MM.1S (cell line): ENCODE measurements at regions not wholly inside any gene's neighbourhood (a gene's known extent, or its start where the extent isn't known, plus 50 kb on each side); places are given as distances from the start of the nearest gene placed in this dataset.

Source experiments
- DNase-seq: peaks from one replicate; pipeline ENCODE4 v3.0.0-alpha.2; 2015
- H2AFZ ChIP-seq: fragments of 300-600 bp; sonication (generic); 2 replicates; pipeline ENCODE4 v1.6.0; 2016; ENCODE audit warnings: antibody characterized with exemption, low read length
- H3F3A ChIP-seq: fragments of 300-600 bp; sonication (generic); 2 replicates; pipeline ENCODE4 v1.6.1; 2016; ENCODE audit warnings: mild to moderate bottlenecking, antibody characterized with exemption, low read length, moderate library complexity, mixed read lengths; ENCODE audit not compliant: insufficient read depth
- H3K27ac ChIP-seq: fragments of 300-600 bp; sonication (generic); 2 replicates; pipeline ENCODE4 v1.5.1; 2016; ENCODE audit warnings: mild to moderate bottlenecking, low read length
- H3K27me3 ChIP-seq: fragments of 300-600 bp; sonication (generic); replicated peaks from 2 replicates; pipeline ENCODE4 v1.6.0; 2016; ENCODE audit warnings: low read length; ENCODE audit not compliant: insufficient read depth
- H3K36me3 ChIP-seq: fragments of 300-600 bp; sonication (generic); replicated peaks from 2 replicates; pipeline ENCODE4 v1.6.1; 2016; ENCODE audit warnings: mild to moderate bottlenecking, low read length, mixed read lengths; ENCODE audit not compliant: insufficient read depth
- H3K4me1 ChIP-seq: fragments of 300-600 bp; sonication (generic); 2 replicates; pipeline ENCODE4 v1.6.1; 2016; ENCODE audit warnings: low read length, mixed read lengths
- H3K4me2 ChIP-seq: fragments of 300-600 bp; sonication (generic); 2 replicates; pipeline ENCODE4 v1.6.0; 2016; ENCODE audit warnings: low read depth, low read length
- H3K4me3 ChIP-seq: fragments of 300-600 bp; sonication (generic); 2 replicates; pipeline ENCODE4 v1.5.1; 2016; ENCODE audit warnings: low read length, mixed read lengths
- H3K79me2 ChIP-seq: fragments of 300-600 bp; sonication (generic); 2 replicates; pipeline ENCODE4 v1.6.1; 2016; ENCODE audit warnings: mixed run types, low read length, mixed read lengths
- H3K9ac ChIP-seq: fragments of 300-600 bp; sonication (generic); 2 replicates; pipeline ENCODE4 v1.6.1; 2016; ENCODE audit warnings: low read length, mixed read lengths
- H3K9me2 ChIP-seq: fragments of 300-600 bp; sonication (generic); replicated peaks from 2 replicates; pipeline ENCODE4 v1.6.1; 2016; ENCODE audit warnings: mild to moderate bottlenecking, low read length, mixed read lengths; ENCODE audit not compliant: insufficient read depth
- H3K9me3 ChIP-seq: fragments of 300-600 bp; sonication (generic); replicated peaks from 2 replicates; pipeline ENCODE4 v1.6.1; 2016; ENCODE audit warnings: mild to moderate bottlenecking, low read length, mixed read lengths; ENCODE audit not compliant: insufficient read depth
- H4K20me1 ChIP-seq: fragments of 300-600 bp; sonication (generic); 2 replicates; pipeline ENCODE4 v1.6.1; 2016; ENCODE audit warnings: mild to moderate bottlenecking, low read length, moderate library complexity, mixed read lengths; ENCODE audit not compliant: insufficient read depth
- CTCF ChIP-seq: fragments of 300-600 bp; sonication (generic); IDR thresholded peaks from 2 replicates; pipeline ENCODE4 v1.5.1; 2016; ENCODE audit warnings: antibody characterized with exemption, low read length, mixed read lengths
- EZH2 ChIP-seq: fragments of 300-600 bp; sonication (generic); optimal IDR thresholded peaks from 2 replicates; pipeline ENCODE3; 2017; ENCODE audit warnings: low read depth, mild to moderate bottlenecking, antibody characterized with exemption, low read length, mixed read lengths
- EZH2phosphoT487 ChIP-seq: fragments of 300-600 bp; sonication (generic); IDR thresholded peaks from 2 replicates; pipeline ENCODE4 v1.6.1; 2018; ENCODE audit warnings: antibody characterized with exemption, low read length

GRCh38 chr18:78587626-78588600, 391.7 kb upstream of the SALL3 start:
- DNase-seq = no peak
- Histone ChIP-seq H3K4me1 (no peaks in the 10 kb centered on the region), H3K4me2 (no peak overlapping the region), H3K27me3 (no peaks in the 10 kb centered on the region), H3K9me2 (no peaks in the 10 kb centered on the region), H3K36me3 (no peaks in the 10 kb centered on the region), H4K20me1 (no peaks in the 10 kb centered on the region), H3K79me2 (no peaks in the 10 kb centered on the region), H3F3A (no peaks in the 10 kb centered on the region), H3K27ac (no peak overlapping the region), H3K9me3 (no peaks in the 10 kb centered on the region), H3K4me3 (no peak overlapping the region), H3K9ac (no peak overlapping the region), H2AFZ (no peak overlapping the region)
- TF ChIP-seq EZH2phosphoT487 (no peak), EZH2 (no peak), CTCF (no peak)

GRCh38 chr18:78589916-78590437, 389.6 kb upstream of the SALL3 start:
- Histone ChIP-seq H3K36me3 (no peaks in the 10 kb centered on the region), H3F3A (no peaks in the 10 kb centered on the region), H3K9me3 (no peaks in the 10 kb centered on the region), H3K9me2 (no peaks in the 10 kb centered on the region), H2AFZ (no peak overlapping the region), H4K20me1 (no peaks in the 10 kb centered on the region), H3K27me3 (no peaks in the 10 kb centered on the region), H3K4me1 (no peaks in the 10 kb centered on the region), H3K27ac (no peak overlapping the region), H3K79me2 (no peaks in the 10 kb centered on the region), H3K4me2 (no peak overlapping the region), H3K4me3 (no peak overlapping the region), H3K9ac (no peak overlapping the region)
- TF ChIP-seq EZH2 = no peak
- TF ChIP-seq CTCF = no peak
- no peak for TF ChIP-seq EZH2phosphoT487
- no peak for DNase-seq

- Histone ChIP-seq H3K9me2 (no peaks in the 10 kb centered on the region), H3K4me3 (no peak overlapping the region), H3K9ac (no peak overlapping the region), H2AFZ (no peak overlapping the region), H3F3A (no peaks in the 10 kb centered on the region), H3K79me2 (no peaks in the 10 kb centered on the region), H3K9me3 (no peaks in the 10 kb centered on the region), H3K36me3 (no peaks in the 10 kb centered on the region), H4K20me1 (no peaks in the 10 kb centered on the region), H3K27ac (no peak overlapping the region), H3K27me3 (no peaks in the 10 kb centered on the region), H3K4me2 (no peak overlapping the region), H3K4me1 (no peaks in the 10 kb centered on the region)
- DNase-seq = no peak
- TF ChIP-seq EZH2 = no peak
- no peak for TF ChIP-seq CTCF
- no peak for TF ChIP-seq EZH2phosphoT487
Measured at GRCh38 chr18:78595453-78595852, 384.2 kb upstream of the SALL3 start.
